GM23338 (cell line): ENCODE measurements at regions not wholly inside any gene's neighbourhood (a gene's known extent, or its start where the extent isn't known, plus 50 kb on each side); places are given as distances from the start of the nearest gene placed in this dataset.

ENCODE experiments used
- ATAC-seq: fragments of 200-7000 bp; cut with Tn5 transposase; 3 replicates; pipeline ENCODE4 v1.9.1; 2020
- DNase-seq: peaks from one replicate; pipeline ENCODE4 v3.0.0-alpha.2; 2015; ENCODE audit warnings: low spot score
- H2AFZ ChIP-seq: fragments of 200-600 bp; sonication (generic); 2 replicates; pipeline ENCODE4 v1.8.0; 2016; ENCODE audit warnings: antibody characterized with exemption, mild to moderate bottlenecking, moderate library complexity
- H3F3A ChIP-seq: fragments of 200-600 bp; sonication (generic); replicated peaks from 2 replicates; pipeline ENCODE4 v1.8.0; 2017; ENCODE audit warnings: antibody characterized with exemption, mixed run types, low read depth
- H3K27ac ChIP-seq: fragments of 200-600 bp; sonication (generic); 2 replicates; pipeline ENCODE4 v1.6.1; 2016; ENCODE audit warnings: low read depth
- H3K27me3 ChIP-seq: fragments of 200-600 bp; sonication (generic); 2 replicates; pipeline ENCODE4 v1.8.0; 2016; ENCODE audit warnings: mild to moderate bottlenecking, mixed run types, moderate library complexity; ENCODE audit not compliant: insufficient read depth
- H3K36me3 ChIP-seq: fragments of 200-600 bp; sonication (generic); 2 replicates; pipeline ENCODE4 v1.8.0; 2016; ENCODE audit warnings: mild to moderate bottlenecking; ENCODE audit not compliant: insufficient read depth
- H3K4me1 ChIP-seq: fragments of 200-600 bp; sonication (generic); 2 replicates; pipeline ENCODE4 v1.8.0; 2016; ENCODE audit warnings: mild to moderate bottlenecking, moderate library complexity; ENCODE audit not compliant: insufficient read depth
- H3K4me2 ChIP-seq: fragments of 200-600 bp; sonication (generic); 2 replicates; pipeline ENCODE4 v1.7.1; 2017; ENCODE audit warnings: mixed run types
- H3K4me3 ChIP-seq: fragments of 200-600 bp; sonication (generic); 2 replicates; pipeline ENCODE4 v1.6.1; 2016; ENCODE audit warnings: mixed run types
- H3K79me2 ChIP-seq: fragments of 200-600 bp; sonication (generic); replicated peaks from 2 replicates; pipeline ENCODE4 v1.8.0; 2017; ENCODE audit warnings: mild to moderate bottlenecking; ENCODE audit not compliant: insufficient read depth
- H3K9me2 ChIP-seq: fragments of 200-600 bp; sonication (generic); 2 replicates; pipeline ENCODE4 v1.8.0; 2017; ENCODE audit not compliant: insufficient read depth
- H4K20me1 ChIP-seq: fragments of 200-600 bp; sonication (generic); replicated peaks from 2 replicates; pipeline ENCODE4 v1.8.0; 2017; ENCODE audit warnings: mild to moderate bottlenecking; ENCODE audit not compliant: insufficient read depth
- H3K27ac Mint-ChIP-seq: 2 replicates; pipeline ENCODE4 v1.8.0; 2020; ENCODE audit warnings: inconsistent platforms, mild to moderate bottlenecking, moderate library complexity, mixed read lengths
- H3K27me3 Mint-ChIP-seq: 3 replicates; pipeline ENCODE4 v1.8.0; 2022; ENCODE audit warnings: low read depth, mild to moderate bottlenecking, moderate library complexity, mixed read lengths, inconsistent platforms; ENCODE audit not compliant: insufficient read depth, poor library complexity
- H3K36me3 Mint-ChIP-seq: 3 replicates; pipeline ENCODE4 v1.8.0; 2021; ENCODE audit warnings: low read depth, mild to moderate bottlenecking, inconsistent platforms, moderate library complexity, mixed read lengths
- H3K4me1 Mint-ChIP-seq: 3 replicates; pipeline ENCODE4 v1.8.0; 2020; ENCODE audit warnings: mild to moderate bottlenecking, inconsistent platforms, mixed read lengths
- H3K4me3 Mint-ChIP-seq: 3 replicates; pipeline ENCODE4 v1.8.0; 2021; ENCODE audit warnings: moderate library complexity, mild to moderate bottlenecking, inconsistent platforms, mixed read lengths
- H3K9me3 Mint-ChIP-seq: 3 replicates; pipeline ENCODE4 v1.8.0; 2020; ENCODE audit warnings: moderate library complexity, mild to moderate bottlenecking, inconsistent platforms, mixed read lengths
- CREB1 ChIP-seq: fragments of 250-450 bp; sonication (Bioruptor Pico); IDR thresholded peaks from 2 replicates; pipeline ENCODE4 v1.5.0; 2020; ENCODE audit warnings: low read depth, mild to moderate bottlenecking, moderate library complexity
- EZH2 ChIP-seq: fragments of 200-600 bp; sonication (generic); IDR thresholded peaks from one replicate; pipeline ENCODE4 v1.8.0; 2017; ENCODE audit warnings: antibody characterized with exemption, mild to moderate bottlenecking, low read depth; ENCODE audit not compliant: unreplicated experiment
- EZH2phosphoT487 ChIP-seq: fragments of 200-600 bp; sonication (generic); IDR thresholded peaks from one replicate; pipeline ENCODE4 v1.8.1; 2018; ENCODE audit warnings: antibody characterized with exemption; ENCODE audit not compliant: unreplicated experiment
- JUNB ChIP-seq: IDR thresholded peaks from one replicate; pipeline ENCODE4 v1.6.1; 2016; ENCODE audit warnings: antibody characterized with exemption; ENCODE audit not compliant: unreplicated experiment
- ZNF331 ChIP-seq: fragments of 250-450 bp; sonication (Bioruptor Pico); IDR thresholded peaks from 2 replicates; pipeline ENCODE4 v1.5.0; 2020; ENCODE audit warnings: low read depth, mild to moderate bottlenecking, moderate library complexity
- TF ChIP-seq, protein P1 (sequence below): fragments of 250-450 bp; sonication (Bioruptor Pico); IDR thresholded peaks from 2 replicates; pipeline ENCODE4 v1.5.0; 2020; ENCODE audit warnings: mild to moderate bottlenecking, moderate library complexity
- TF ChIP-seq, protein P2 (sequence below): IDR thresholded peaks from 2 replicates; pipeline ENCODE4 v1.6.1; 2016; ENCODE audit warnings: antibody characterized with exemption
- TF ChIP-seq, protein P3 (sequence below): IDR thresholded peaks from one replicate; pipeline ENCODE4 v1.6.1; 2018; ENCODE audit warnings: antibody characterized with exemption; ENCODE audit not compliant: unreplicated experiment

DNA sequence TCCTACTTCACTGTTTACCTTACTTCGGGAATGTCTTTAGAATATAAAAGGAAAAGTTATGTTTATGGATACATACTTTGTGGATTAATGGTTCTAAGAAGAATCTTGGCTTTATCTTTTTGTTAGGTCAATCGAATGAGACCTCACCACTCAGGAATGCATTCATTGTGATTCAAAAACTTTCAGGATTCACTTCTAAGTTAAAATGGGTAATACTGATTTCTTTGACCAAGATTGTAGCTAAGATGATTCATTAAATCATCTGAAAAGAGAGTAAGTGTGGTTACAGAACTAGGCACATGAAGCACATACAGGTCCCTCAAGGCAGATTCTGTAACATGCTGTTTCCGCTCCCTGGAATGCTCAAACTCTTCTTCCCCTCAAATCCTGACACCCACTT, 716.4 kb downstream of the KCNA4 start:
- H3K27ac ChIP-seq = no peak overlapping the region
- Mint-ChIP-seq H3K9me3 (no peaks in the 10 kb centered on the region), H3K4me3 (no peak overlapping the region), H3K4me1 (peaks cover 7% of the 10 kb centered on the region; the same call in 2 of the 3 replicates), H3K36me3 (no peaks in the 10 kb centered on the region), H3K27ac (no peak overlapping the region; the same call in 1 of the 2 replicates), H3K27me3 (no peaks in the 10 kb centered on the region)
- H3K4me3 ChIP-seq = no peak overlapping the region
- no peak overlapping the region for H2AFZ ChIP-seq
- H3K36me3 ChIP-seq = no peaks in the 10 kb centered on the region
- H3K4me2 ChIP-seq = no peak overlapping the region
- TF ChIP-seq, protein P1, sequence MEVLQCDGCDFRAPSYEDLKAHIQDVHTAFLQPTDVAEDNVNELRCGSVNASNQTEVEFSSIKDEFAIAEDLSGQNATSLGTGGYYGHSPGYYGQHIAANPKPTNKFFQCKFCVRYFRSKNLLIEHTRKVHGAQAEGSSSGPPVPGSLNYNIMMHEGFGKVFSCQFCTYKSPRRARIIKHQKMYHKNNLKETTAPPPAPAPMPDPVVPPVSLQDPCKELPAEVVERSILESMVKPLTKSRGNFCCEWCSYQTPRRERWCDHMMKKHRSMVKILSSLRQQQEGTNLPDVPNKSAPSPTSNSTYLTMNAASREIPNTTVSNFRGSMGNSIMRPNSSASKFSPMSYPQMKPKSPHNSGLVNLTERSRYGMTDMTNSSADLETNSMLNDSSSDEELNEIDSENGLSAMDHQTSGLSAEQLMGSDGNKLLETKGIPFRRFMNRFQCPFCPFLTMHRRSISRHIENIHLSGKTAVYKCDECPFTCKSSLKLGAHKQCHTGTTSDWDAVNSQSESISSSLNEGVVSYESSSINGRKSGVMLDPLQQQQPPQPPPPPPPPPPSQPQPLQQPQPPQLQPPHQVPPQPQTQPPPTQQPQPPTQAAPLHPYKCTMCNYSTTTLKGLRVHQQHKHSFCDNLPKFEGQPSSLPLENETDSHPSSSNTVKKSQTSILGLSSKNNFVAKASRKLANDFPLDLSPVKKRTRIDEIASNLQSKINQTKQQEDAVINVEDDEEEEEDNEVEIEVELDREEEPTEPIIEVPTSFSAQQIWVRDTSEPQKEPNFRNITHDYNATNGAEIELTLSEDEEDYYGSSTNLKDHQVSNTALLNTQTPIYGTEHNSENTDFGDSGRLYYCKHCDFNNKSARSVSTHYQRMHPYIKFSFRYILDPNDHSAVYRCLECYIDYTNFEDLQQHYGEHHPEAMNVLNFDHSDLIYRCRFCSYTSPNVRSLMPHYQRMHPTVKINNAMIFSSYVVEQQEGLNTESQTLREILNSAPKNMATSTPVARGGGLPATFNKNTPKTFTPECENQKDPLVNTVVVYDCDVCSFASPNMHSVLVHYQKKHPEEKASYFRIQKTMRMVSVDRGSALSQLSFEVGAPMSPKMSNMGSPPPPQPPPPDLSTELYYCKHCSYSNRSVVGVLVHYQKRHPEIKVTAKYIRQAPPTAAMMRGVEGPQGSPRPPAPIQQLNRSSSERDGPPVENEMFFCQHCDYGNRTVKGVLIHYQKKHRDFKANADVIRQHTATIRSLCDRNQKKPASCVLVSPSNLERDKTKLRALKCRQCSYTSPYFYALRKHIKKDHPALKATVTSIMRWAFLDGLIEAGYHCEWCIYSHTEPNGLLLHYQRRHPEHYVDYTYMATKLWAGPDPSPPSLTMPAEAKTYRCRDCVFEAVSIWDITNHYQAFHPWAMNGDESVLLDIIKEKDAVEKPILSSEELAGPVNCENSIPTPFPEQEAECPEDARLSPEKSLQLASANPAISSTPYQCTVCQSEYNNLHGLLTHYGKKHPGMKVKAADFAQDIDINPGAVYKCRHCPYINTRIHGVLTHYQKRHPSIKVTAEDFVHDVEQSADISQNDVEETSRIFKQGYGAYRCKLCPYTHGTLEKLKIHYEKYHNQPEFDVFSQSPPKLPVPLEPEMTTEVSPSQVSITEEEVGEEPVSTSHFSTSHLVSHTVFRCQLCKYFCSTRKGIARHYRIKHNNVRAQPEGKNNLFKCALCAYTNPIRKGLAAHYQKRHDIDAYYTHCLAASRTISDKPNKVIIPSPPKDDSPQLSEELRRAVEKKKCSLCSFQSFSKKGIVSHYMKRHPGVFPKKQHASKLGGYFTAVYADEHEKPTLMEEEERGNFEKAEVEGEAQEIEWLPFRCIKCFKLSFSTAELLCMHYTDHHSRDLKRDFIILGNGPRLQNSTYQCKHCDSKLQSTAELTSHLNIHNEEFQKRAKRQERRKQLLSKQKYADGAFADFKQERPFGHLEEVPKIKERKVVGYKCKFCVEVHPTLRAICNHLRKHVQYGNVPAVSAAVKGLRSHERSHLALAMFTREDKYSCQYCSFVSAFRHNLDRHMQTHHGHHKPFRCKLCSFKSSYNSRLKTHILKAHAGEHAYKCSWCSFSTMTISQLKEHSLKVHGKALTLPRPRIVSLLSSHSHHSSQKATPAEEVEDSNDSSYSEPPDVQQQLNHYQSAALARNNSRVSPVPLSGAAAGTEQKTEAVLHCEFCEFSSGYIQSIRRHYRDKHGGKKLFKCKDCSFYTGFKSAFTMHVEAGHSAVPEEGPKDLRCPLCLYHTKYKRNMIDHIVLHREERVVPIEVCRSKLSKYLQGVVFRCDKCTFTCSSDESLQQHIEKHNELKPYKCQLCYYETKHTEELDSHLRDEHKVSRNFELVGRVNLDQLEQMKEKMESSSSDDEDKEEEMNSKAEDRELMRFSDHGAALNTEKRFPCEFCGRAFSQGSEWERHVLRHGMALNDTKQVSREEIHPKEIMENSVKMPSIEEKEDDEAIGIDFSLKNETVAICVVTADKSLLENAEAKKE (CRISPR knock-in tag) = no peak
- DNase-seq (peak; percentile 37), ATAC-seq (no peak)
- no peaks in the 10 kb centered on the region for H3K27me3 ChIP-seq
- H3F3A ChIP-seq = no peaks in the 10 kb centered on the region
- 0 out of 2 replicates have a peak, but pooled peaks cover 3% of the 10 kb centered on the region for H3K4me1 ChIP-seq
- H3K9me2 ChIP-seq = no peaks in the 10 kb centered on the region; the same call in 1 of the 2 replicates
- no peaks in the 10 kb centered on the region for H3K79me2 ChIP-seq
- no peaks in the 10 kb centered on the region for H4K20me1 ChIP-seq

DNA sequence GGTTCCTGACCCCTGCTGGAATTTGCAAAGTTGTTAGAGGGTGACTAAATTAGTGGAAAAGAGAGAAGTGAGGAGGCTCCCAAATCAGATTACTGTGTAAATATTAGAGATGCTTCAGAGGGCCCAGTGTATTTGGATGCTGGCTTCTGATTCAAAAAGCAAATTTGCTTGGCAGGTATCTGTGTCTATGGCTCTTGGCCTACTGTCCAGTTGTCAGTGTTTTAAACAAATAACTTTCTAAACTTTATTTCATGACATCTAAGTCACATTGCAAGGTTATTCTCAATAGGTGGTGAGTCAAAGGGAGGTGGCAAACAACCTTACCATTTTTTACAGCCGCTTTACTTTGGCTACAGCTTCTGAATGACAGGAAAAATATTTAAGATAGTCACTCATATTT, 720.1 kb downstream of the KCNA4 start:
- Histone ChIP-seq H3K27me3 (no peaks in the 10 kb centered on the region), H2AFZ (no peak overlapping the region), H3K27ac (no peak overlapping the region), H4K20me1 (no peaks in the 10 kb centered on the region), H3K4me1 (0 out of 2 replicates have a peak, but pooled peaks cover 3% of the 10 kb centered on the region), H3K4me3 (no peak overlapping the region), H3K36me3 (no peaks in the 10 kb centered on the region), H3K9me2 (no peaks in the 10 kb centered on the region), H3K4me2 (no peak overlapping the region), H3K79me2 (no peaks in the 10 kb centered on the region), H3F3A (no peaks in the 10 kb centered on the region)
- ATAC-seq (no peak), DNase-seq (no peak)
- TF ChIP-seq EZH2 (no peak), EZH2phosphoT487 (no peak), CREB1 (CRISPR knock-in tag) (no peak), ZNF331 (CRISPR knock-in tag) (no peak), JUNB (no peak)
- TF ChIP-seq, protein P2, sequence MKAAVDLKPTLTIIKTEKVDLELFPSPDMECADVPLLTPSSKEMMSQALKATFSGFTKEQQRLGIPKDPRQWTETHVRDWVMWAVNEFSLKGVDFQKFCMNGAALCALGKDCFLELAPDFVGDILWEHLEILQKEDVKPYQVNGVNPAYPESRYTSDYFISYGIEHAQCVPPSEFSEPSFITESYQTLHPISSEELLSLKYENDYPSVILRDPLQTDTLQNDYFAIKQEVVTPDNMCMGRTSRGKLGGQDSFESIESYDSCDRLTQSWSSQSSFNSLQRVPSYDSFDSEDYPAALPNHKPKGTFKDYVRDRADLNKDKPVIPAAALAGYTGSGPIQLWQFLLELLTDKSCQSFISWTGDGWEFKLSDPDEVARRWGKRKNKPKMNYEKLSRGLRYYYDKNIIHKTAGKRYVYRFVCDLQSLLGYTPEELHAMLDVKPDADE = no peak
- TF ChIP-seq, protein P3, sequence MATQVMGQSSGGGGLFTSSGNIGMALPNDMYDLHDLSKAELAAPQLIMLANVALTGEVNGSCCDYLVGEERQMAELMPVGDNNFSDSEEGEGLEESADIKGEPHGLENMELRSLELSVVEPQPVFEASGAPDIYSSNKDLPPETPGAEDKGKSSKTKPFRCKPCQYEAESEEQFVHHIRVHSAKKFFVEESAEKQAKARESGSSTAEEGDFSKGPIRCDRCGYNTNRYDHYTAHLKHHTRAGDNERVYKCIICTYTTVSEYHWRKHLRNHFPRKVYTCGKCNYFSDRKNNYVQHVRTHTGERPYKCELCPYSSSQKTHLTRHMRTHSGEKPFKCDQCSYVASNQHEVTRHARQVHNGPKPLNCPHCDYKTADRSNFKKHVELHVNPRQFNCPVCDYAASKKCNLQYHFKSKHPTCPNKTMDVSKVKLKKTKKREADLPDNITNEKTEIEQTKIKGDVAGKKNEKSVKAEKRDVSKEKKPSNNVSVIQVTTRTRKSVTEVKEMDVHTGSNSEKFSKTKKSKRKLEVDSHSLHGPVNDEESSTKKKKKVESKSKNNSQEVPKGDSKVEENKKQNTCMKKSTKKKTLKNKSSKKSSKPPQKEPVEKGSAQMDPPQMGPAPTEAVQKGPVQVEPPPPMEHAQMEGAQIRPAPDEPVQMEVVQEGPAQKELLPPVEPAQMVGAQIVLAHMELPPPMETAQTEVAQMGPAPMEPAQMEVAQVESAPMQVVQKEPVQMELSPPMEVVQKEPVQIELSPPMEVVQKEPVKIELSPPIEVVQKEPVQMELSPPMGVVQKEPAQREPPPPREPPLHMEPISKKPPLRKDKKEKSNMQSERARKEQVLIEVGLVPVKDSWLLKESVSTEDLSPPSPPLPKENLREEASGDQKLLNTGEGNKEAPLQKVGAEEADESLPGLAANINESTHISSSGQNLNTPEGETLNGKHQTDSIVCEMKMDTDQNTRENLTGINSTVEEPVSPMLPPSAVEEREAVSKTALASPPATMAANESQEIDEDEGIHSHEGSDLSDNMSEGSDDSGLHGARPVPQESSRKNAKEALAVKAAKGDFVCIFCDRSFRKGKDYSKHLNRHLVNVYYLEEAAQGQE = no peak
- Mint-ChIP-seq H3K36me3 (no peaks in the 10 kb centered on the region), H3K4me3 (no peak overlapping the region), H3K27me3 (no peaks in the 10 kb centered on the region), H3K4me1 (peaks cover 7% of the 10 kb centered on the region; the same call in 2 of the 3 replicates), H3K27ac (no peak overlapping the region), H3K9me3 (no peaks in the 10 kb centered on the region)
